GM12865 (cell line): ENCODE measurements at regions not wholly inside any gene's neighbourhood (a gene's known extent, or its start where the extent isn't known, plus 50 kb on each side); places are given as distances from the start of the nearest gene placed in this dataset.

Source experiments
- DNase-seq: peaks from one replicate; pipeline ENCODE4 v3.0.0; 2010; ENCODE audit warnings: low read depth
- H3K4me3 ChIP-seq: 2 replicates; pipeline ENCODE4 v1.5.1; 2011; ENCODE audit warnings: mild to moderate bottlenecking, low read depth, low read length, control low read depth
- TF ChIP-seq, protein P1 (sequence below): IDR thresholded peaks from 2 replicates; pipeline ENCODE4 v1.5.1; 2011; ENCODE audit warnings: low read length, control low read depth, low read depth, inconsistent platforms; ENCODE audit not compliant: insufficient read depth; ENCODE audit errors: missing control alignments

DNA sequence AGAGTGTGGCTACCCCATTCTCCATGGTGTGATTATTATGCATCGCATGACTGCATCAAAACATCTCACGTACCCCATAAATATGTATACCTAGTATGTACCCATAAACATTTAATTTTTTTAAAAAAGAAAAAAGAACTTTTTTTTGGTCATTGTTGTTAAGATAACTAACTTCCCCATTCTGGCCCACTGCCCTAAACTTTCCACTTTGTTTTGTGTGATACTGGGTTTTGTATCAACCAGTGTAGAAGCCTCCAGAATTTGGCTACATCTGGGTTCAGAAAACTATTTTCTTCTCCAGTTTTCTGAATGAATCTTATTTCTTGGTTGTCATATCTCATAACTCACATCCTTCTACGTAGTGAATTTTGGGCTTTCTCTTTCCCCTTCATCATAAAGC is 62.3 kb upstream of the NABP1 start:
- TF ChIP-seq, protein P1, sequence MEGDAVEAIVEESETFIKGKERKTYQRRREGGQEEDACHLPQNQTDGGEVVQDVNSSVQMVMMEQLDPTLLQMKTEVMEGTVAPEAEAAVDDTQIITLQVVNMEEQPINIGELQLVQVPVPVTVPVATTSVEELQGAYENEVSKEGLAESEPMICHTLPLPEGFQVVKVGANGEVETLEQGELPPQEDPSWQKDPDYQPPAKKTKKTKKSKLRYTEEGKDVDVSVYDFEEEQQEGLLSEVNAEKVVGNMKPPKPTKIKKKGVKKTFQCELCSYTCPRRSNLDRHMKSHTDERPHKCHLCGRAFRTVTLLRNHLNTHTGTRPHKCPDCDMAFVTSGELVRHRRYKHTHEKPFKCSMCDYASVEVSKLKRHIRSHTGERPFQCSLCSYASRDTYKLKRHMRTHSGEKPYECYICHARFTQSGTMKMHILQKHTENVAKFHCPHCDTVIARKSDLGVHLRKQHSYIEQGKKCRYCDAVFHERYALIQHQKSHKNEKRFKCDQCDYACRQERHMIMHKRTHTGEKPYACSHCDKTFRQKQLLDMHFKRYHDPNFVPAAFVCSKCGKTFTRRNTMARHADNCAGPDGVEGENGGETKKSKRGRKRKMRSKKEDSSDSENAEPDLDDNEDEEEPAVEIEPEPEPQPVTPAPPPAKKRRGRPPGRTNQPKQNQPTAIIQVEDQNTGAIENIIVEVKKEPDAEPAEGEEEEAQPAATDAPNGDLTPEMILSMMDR: no peak
- no peak for DNase-seq
- H3K4me3 ChIP-seq: no peak overlapping the region

DNA sequence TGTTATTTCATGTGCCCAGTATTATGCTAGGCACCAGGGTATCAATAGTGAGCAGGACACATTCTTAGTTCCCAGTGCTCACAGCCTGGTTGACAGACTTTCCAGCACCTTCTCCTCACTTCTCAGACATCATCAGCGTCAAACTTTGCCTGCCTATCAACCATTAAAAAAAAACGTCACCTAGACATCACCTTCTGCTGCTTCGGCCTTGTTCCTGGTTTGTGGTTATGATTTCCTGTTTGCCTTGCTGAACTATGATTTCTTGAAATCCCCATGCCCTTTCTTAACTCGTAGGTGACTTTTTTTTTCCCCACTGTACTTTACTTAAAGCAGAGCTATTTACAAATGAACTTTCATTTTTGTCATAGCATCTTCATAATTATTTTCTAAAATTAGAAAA is 60.4 kb upstream of the NABP1 start:
- peak; percentile 82 for DNase-seq
- TF ChIP-seq, protein P1: no peak
- H3K4me3 ChIP-seq: peak overlapping the region; percentile 21; the same call in 1 of the 2 replicates

DNA sequence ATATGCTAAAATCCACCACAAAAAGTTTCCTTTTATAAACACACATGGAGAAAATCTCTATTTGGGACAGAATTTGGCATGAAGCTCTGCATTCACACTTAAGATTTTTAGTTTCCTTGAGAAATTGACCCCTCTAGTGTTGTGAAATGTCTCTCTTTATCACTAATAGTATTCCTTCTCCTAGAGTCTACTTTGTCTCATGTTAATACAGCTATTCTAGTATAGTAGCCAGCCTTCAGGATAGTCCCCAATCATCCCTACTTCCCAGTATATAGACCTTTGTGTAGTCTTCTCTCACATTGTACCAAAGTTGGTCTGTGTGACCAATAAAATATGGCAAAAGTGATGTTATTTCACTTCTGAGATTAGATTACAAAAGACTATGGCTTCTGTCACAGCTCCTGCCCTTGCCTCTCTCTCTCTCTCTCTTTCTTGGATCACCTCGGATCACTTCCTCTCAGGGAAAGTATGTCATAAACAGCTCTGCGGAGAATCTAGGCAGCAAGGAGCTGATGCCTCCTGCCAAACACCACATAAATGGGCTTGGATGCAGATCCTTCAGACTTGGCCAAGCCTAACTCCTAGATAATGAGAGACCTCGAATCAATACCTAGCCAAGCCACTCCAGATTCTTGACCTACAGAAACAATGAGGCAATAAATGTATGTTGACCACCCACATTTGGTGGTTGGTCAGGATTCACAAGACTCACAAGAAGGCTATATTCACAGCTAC is 59.7 kb upstream of the NABP1 start:
- TF ChIP-seq, protein P1: no peak
- H3K4me3 ChIP-seq: no peak overlapping the region
- no peak for DNase-seq

DNA sequence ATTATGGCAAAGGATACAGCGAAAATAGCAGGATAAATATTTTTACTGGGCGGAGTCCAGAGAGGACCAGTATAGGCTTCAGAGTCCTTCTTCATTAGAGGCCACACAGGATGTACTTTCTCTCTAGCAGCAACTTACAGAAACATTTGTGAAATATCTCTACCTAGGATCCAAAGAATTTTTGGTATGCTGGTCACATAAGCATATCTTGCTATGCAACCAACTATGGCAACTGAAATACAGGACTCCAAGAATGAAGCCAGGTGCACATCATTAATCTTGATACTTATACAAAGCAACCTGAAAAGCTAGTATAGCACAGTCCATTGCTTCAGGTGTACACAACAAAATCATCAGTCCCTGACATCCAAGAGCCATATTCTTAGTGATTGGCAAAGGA is 59.1 kb upstream of the NABP1 start:
- TF ChIP-seq, protein P1: no peak
- DNase-seq: no peak
- no peak overlapping the region for H3K4me3 ChIP-seq

DNA sequence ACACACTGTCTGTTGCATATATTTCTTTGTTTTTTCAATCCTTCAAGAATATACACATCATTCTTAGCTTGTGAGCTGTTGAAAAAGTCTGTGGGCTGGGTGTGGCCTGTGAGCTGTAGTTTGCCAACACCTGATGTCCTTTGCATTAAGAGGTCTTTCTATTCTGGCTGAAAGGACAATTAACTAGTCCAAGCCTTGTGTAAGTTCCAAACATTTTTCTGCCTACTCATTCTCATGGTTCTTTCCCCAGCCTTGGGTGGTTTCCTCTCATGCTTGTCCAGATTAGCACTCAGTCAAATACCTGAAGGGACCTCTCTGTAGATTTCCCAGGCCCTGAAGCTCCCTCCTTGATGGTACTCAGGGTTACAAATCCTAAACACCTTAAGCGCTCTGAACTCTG is 57.8 kb upstream of the NABP1 start:
- no peak overlapping the region for H3K4me3 ChIP-seq
- peak; percentile 31 for DNase-seq
- TF ChIP-seq, protein P1: no peak

DNA sequence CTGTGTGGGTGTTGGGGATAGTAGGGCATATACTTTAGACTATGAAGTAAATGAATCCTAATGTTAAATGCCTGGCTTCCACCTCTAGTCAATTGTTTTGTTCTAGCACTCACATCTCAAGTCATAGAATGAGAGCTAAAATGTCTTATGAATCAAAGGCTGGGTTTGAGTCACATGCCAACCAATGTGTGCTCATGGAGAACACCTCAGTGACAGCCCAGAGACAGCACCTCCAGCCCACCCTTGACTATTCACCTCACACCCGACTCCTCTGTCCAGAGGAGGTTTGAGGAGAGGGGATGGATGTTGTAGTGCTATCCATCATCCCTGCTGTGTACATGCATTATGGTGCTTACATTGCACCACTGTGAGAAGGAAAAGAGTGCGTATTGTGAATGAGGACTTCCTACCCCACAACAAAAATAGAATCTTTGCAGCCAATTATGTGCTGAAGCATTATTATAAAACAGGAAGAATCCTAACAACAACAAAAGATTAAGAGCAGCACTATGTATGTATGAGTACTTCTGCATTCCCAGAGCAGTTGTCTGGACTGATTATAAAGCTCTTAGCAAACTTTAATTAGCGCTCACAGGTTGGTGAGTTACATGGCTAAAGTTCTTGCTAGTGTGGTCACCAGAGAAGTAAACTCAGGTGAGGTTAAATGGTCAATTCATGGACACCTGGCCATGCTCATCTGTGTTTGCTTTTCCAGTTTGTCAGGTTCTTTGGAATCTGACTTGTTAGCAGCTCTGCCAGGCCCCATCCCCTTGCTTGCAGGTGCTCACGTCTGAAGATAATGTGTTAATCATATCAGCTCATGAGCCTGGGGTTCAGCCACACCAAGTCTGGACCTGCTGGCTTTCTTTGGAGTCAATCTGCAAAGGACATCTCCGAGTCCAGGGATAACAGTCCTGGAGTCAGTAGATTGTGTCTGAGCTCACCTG is 55.3 kb upstream of the NABP1 start:
- no peak overlapping the region for H3K4me3 ChIP-seq
- TF ChIP-seq, protein P1: no peak
- no peak for DNase-seq

DNA sequence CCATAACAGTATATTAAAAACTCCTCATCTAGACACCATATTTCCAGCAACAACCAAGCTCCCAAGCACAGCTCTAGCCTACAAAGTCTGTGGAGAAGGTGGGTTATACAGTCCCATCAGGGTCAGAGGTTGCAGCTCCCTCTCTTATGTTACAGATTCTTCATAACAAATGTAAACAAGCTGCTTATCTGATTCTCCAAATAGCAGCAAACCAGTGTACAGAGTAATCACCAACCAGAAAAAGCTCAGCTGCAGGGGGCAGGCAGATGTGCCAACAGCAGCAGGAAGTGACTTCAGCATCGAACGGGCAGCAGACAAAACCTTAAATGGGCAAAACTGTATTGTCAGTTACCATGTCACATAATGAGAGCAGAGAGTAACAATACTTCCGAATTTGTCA is 52.9 kb upstream of the NABP1 start:
- H3K4me3 ChIP-seq: no peak overlapping the region

More for the DNA sequence above, 52.9 kb upstream of the NABP1 start:
- TF ChIP-seq, protein P1: no peak
- DNase-seq: peak; percentile 34
